GM18520 (cell line): ENCODE measurements at regions not wholly inside any gene's neighbourhood (a gene's known extent, or its start where the extent isn't known, plus 50 kb on each side); places are given as distances from the start of the nearest gene placed in this dataset.

Experiments
- ATAC-seq: cut with Tn5 transposase; IDR thresholded peaks from one replicate; pipeline ENCODE4 v1.9.1; 2021; ENCODE audit not compliant: unreplicated experiment

DNA sequence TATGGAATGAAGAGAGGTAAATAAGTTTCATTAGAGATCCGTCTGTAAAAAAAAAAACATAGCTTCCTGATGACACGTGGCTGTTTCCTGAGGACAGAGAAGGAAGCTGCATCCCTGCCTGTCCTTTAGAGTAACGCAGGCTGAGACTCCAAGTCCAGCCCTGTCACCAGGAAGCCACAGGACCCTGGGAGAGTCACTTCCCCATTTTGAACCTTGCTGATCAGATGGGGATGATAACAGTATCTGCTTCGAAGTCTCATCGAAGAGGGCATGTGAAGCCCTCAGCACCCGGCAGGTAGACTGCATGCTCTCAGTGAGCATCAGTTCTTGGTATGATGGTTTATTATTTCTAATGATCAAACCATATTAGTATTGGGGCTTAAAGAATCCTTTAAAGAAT, 139.1 kb upstream of the KCNG1 start:
- no peak for ATAC-seq

DNA sequence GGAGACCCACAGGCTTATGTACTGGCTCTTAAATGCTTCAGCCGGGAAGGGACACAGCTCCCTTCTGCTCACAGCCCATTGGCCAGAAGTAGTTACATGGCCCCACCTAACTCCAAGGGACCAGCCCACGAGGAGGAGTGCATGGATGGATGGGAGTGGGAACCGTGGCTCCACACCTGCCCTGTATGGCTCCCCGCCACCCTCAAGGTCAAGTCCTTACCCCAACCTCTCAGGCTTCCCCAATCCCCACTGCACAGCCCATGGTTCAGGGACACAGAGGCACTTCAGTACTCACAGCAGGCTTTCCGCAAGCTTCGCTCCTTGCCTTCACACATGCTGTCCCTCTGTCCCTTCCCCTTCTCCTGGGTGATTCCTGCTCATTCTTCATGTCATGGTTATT, 137.9 kb upstream of the KCNG1 start:
- no peak for ATAC-seq

DNA sequence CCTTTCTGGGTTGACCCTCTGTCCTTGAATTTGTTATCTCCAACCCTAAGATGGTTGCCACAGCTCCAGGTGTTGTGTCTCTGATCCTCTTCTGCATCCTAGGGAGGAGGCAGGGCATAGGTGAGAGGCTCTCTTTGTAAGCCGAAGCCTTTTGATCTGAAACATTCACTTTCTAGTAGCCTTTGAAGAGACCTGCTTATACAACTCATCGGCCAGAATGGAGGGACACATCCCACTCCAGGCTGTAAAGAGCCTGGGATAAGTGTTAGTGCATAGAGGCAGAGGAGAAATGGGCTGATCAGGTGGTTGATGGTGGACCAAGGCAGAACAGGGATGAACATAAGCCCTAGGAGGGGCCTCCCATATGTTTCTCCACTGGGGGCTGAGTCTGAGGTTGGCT, 137.1 kb upstream of the KCNG1 start:
- no peak for ATAC-seq

DNA sequence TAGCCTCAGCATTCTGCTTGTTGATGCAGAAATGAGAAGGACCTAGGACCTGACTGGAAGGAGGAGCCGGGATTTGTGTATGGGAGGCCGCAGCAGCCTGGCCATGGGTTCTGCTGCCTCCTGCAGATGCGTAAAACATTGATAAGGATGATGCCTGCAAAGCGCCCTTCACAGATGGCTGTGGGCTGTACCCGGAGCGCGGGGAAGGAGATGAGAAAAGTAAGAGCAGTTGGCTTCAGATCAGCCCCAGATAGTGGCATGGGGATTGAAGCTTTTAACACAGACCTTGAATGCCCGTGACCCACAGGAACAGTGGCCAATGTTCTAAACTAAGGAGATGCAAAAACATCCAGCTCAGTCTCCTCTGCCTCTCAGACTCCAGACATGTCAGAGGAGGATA, 136.4 kb upstream of the KCNG1 start:
- ATAC-seq = no peak

DNA sequence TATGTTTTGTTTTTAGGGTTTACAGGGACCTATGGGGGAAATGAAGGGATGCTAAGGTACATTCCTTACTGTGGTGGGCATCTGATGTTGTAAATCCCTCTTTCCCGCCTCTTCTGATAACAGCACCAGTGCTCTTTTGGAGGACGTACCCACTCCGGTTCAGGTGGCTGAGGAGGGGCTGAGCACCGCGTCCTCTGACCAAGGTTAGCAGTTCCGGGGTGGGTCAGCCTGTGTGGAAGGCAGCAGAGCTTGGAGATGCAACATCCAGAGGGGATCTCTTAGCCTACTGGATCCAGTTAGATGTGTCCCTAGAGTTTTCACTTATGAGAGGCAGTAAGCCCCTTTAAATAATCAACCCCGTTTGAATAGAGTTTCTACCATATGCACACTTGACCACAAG, 135.3 kb upstream of the KCNG1 start:
- ATAC-seq = no peak

DNA sequence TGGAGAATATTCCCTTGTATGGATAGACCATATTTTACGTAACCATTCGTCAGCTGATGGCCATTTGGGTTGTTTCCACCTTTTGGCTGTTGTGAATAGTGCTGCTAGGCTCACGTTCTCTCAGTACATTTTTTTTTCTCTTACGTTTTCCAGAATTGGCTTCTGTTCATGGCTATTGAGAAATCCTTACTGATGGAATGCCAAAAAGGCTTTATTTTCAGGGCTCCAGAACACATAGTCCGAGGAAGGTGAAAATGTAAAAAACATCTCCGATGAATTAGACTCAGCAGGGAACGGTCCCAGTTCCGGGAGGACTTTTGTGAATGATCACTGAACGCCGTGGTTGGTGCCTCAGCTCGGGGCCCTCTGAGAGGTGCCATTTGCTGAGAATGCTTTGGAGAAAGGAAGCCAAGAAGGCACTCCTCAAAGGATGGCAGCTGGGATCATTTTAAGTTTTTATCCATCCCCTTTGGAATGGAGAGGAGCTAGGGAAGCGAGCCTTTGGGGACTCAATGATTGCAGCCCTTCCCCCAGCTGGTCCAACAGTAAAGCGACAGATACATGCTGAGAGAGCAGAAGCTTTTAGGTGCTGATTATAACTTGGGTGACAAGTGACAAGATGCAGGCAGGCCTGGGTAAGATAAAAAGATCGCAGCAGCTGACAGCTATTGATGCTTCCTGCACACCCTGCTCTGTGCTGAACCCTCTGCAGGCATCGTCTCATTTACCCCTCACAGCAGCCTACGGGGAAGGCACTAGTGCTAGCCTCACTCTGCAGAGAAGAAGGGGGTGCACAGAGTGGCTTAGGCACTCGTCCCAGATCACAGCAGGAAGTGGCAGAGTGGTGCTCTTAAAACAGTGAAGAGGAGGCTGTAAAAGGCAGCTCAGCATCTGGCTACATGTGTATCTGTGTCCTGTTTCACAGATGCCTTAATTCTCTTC, 133.4 kb upstream of the KCNG1 start:
- no peak for ATAC-seq

DNA sequence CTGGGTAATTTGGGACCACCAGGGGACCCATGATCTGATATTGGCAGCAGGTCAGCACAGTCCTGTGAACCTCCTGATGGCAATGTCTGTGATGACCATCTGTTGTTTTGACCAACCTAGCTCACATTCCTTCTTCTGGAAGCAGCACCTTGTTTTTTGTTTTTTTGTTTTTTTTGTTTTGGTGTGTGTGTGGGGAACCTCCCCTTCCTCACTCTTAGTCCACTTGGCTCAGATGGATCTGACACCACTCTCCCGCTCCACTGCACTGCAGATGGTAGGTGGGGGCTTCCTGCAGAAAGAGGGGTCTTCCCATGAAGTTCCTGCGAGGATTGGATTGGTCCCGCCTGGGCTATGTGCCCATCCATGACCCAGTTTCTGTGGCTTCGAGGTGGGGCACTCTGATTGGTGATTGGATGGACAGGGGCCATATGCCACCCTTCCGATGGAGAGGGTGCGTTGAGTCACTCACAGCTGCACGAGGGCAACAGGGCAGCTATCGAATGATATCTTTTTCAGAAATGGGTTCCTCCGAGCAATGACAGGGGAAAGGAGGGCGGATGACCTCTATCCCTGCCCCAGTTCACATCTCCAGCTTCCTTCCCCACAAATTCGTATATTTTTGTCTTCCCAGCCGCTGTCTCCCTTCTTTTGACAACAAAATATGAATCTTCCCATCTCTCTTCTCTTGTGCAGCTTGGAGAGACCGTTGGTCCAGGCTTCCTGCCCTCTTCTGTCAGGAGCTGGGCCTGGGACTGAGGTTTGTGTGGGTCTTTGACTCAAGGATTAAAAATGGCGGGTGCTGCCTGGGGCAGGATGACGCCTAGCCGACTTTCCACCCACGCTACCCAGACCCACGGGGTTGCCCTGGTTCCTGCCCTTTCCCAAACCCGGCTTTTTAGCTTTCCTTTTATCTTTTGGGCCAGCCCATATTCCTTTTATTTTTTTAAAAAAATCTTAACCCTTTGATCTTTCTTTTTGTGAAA, 132.1 kb upstream of the KCNG1 start:
- no peak for ATAC-seq

DNA sequence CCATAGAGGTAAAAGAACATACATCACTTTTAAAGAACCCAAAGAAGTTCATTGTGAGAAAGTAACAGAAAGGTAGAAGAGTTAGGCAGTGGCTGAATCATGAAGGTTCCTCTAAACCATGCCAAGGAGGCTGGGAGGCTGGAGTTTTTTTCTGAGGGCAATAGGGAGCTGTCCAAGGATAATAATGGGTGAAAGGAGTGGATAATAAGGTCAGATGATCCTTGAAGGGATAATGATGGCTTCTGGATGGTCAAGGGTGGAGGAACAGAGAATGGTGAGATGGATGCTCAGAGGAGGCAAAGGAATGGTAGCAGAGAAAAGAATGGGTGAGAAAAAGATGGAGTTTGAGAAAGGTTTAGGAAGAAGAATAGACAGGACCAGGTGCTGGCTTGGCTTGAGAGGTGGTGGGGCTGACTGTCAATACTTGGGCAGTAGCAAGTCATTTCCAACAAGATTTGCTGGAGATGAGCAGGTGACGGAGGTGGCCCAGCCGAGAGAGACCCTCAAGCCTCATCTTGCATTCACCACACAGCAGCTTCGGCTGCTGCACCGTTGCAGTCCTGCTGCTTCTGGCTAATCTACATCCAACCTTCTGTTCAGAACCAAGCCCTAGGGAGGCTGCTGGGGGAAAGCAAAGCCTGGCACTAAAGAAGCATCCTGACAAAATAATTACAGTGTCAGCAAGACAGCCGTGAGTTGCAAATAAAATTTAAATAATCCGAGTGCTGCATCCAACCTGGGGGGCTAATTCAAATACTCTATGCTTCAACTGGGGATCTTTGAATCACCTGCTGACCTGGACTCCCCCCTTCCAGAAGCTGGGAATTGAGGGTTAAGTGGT, 131.2 kb upstream of the KCNG1 start:
- no peak for ATAC-seq

DNA sequence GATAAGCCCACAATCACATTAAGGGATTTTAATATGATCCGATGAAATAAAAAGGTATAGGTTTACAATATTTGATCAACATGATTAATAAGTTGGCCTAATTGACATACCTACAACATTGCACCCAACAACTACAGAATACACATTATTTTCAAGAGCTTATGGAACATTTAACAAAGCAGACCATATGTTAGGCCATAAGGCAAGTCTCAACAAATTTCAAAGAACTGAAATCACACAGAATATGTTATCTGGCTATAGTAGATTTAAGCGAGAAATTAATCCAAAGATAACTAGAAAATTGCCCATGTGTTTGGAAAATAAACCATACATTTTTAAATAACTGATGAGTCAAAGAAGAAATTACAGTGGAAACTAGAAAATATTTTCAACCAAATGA, 126.0 kb upstream of the KCNG1 start:
- no peak for ATAC-seq

DNA sequence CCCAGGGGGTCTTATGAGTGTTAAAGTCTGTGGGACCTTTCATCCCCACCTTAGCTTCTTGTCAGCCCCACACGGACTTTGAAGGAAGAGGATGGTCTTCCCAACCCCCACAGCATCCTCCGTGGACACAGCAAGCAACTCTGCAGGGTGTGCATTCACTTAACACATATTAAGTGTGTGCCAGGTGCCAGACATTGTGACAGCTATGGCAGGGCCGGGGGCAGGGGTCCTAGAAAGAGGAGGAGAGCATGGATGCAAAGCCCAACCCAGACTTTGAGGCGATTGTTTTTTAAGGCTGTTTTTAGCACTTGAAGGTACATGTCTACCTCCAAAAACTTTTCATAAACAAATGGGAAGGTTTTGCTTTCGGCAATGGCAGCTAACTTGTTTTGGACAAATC, 121.6 kb upstream of the KCNG1 start:
- no peak for ATAC-seq

DNA sequence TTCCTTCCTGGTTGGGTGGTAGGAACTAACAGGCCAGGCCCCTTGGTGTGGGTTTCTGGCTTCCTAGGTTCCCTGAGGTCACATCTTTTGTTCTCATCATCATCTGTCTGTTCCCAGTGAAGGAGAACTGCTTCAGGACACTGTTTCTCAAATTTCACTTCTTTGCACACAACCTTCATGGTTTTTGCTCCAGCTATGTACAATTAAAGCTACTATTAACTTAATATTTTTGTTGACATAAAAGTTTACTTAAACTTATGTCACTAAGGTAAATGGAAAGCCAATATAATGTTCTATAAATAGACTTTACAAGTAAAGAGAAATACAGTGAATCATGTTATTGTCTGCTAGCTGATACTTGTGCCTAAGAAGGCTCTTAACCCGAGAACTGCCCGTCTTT, 120.7 kb upstream of the KCNG1 start:
- no peak for ATAC-seq

DNA sequence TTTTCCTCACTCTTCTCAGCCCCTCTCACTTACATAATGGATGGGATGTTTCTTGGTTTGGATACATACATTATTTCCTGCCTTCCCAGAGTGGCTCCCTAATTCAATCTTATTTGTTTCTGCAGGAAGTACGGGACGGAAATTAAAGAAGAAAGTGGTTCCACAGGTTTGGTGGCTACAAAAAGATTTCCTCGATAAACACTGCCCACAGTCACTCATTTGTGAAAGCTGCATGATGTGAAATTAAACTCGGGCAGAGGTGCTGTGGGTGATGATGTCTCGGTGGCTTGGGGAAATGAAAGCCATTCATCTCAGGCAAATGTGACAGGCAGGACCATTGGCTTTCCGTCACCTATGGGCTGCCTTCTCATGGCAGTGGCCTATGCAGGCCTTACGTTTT, 119.5 kb upstream of the KCNG1 start:
- no peak for ATAC-seq

DNA sequence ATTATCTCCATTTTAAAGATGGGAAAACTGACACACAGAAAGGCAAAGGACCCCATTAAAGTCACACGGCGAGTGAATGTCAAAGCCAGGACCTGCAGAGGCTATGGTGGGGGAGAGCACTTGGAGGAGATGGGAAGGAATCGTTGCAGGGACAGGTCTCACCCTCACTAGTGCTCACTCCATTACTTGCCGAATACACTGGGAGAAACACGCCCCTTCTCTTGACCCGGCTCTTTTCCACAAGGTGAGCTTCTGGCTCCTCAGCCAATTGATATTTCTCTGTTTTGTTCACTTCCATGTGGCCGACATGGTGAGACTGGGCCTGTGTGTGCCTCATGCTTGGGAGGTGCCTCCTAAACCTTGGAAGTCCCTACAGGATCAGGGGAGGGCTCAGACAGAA, 117.8 kb upstream of the KCNG1 start:
- no peak for ATAC-seq

DNA sequence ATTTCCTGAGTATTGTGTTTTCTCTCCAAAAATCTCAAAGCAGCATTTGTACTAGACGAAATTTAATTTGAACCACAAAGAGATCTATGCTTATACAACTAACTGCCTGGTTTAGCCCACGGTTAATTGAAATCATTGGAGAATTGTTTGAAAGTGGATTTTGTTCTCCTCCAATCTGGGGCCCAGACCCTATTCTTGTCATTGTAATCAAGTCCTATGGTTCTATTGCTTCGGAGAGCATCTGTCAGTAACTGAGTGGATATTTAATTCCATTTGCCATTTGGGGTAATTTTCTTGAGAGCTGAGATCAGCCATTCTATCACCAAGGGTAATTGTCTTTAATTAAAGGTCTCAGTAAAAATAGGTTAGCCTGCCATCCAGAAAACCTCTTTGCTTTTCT, 117.0 kb upstream of the KCNG1 start:
- ATAC-seq = no peak

DNA sequence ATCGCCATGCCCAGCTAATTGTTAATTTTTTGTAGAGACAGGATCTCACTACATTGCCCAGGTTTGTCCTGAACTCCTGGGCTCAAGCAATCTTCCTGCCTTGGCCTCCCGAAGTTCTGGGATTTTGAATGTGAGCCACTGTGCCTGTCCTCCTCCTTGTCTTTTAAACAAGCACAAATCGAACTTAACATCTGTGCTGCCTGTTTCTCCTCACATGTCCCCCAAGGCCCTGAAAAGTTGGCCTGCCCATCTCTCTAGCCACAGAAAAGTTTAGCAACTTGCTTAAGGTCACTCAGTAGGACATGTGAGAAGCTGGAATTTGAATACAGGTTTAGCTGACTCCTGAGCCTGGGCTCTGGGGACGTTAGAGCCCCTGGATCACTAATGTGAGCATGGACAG, 115.7 kb upstream of the KCNG1 start:
- no peak for ATAC-seq

DNA sequence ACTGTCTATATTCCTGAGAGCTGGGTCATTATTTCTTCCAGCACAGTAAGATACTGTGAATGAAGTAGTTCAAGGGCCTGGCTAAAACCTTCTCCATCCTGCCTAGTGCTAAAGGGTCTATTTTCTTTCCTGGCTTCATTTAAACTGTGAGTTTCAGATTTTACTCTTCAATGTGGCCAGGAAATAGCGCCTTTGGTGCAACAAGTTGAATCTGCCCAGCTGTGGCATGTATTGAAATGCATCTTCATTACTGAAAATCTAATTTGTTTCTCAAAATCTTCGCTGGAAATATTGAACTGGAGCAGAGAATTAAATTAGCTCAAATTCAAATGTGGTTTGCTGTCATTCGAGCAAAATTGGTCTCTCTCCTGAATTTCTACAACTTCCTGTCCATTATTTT, 114.6 kb upstream of the KCNG1 start:
- no peak for ATAC-seq

DNA sequence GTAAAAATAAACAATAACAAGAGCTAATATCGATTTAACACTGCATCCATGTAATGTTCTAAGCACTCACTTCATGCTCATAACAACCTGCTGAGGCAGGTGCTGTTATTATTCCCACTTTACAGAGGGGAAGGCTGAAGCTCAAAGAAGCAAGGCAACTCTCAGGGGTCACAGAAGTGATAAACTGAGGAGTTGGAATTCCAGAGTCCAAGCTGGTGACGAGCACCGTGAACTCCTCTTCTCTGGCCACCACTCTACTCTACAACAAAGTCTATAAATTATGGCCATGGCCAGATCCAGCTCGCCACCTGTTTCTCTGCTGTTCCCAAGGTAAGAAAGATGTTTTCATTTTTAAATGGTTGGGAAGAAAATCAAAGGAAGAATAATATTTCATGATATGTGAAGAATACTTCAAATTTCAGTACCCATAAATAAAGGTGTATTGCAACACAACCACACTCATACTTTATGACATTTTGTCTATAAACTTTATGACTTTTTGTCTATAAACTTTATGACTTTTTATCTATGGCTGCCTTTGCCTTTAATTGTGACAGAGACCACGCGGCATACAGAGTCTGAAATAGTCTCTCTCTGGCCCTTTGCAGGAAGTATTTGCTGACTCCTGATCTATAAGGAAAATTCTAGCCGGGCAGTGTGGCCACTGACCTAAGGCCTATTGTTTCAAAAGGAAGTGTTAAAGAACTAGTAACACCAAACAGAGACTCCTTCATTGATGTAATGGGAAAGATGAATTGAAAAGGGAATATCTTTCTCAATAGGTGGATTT, 113.2 kb upstream of the KCNG1 start:
- no peak for ATAC-seq

DNA sequence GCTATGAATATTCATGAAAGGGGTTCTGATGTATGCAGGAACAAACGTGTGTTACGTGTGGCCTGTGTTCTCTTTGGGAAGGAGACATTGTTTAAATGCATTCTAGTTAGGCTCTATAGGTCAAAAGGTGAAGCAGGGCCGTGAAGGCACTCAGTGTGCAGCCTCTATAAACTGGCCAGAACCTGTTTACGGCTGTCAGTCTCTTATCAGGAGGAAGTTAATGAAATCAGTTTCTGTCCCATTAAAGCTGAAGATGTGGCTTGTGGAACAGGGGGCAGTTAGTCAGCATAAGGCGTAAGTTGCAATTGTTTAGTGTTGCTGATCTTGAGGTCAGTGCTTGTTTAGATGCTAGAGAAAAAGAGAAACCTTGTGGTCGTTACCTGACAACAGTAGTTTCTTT, 111.5 kb upstream of the KCNG1 start:
- no peak for ATAC-seq

DNA sequence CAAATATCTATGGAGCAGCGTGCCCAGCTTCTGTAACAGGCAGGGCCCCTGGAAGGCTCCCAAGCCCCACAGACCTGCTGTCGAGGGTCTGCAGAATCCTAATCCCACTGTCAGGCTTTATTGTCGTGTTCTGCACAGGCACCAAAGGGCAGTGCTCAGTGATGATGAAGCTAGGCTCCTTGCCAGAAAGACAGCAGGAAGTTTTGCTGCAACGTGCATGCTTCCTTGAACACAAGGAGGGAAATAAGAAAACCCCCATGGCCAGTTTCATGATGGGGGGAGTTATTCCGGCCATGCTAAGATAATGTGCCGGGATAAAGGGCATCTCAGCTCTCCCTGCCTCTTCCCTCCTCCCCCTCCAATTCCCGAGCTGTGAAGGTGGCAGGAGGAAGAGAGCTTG, 109.4 kb upstream of the KCNG1 start:
- ATAC-seq = no peak

DNA sequence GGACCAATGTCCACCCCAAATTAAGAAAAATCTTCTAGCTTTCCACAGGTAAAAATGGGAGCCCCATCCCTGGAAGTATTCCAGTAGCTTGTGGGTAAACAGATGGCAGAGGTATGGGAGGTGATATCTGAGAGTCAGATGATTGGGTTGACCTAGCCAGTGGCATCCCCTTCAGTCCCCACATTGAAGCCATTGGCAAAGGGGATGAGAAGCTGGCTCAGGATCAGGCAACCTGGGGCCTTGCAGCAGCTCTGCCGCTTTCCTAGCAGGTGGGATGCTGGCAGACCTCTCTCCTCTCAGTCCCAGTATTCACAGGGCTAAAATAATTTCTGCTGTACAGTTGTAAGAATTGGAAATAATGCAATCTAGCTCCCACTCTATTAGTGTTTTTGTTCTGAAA, 108.9 kb upstream of the KCNG1 start:
- no peak for ATAC-seq
